GM18507 (cell line): ENCODE measurements at regions not wholly inside any gene's neighbourhood (a gene's known extent, or its start where the extent isn't known, plus 50 kb on each side); places are given as distances from the start of the nearest gene placed in this dataset.
"Not testable (repeated sequence)": the region's sequence is repeated elsewhere in the genome, so short reads cannot be mapped to it uniquely, and the experiment has no call there.

Experiments used
- DNase-seq: peaks from one replicate; pipeline ENCODE4 v3.0.0; 2011; ENCODE audit warnings: low read depth; ENCODE audit not compliant: insufficient read length; ENCODE audit errors: extremely low spot score
- FAIRE-seq: peaks from 2 replicates; lab custom pipeline; 2011; peaks lifted over from hg19 to GRCh38; lab: Jason Lieb, UNC

- no peak for DNase-seq
- FAIRE-seq, result no peak
These were observed 296.6 kb upstream of the TNC start for GRCh38 chr9:115414561-115414960.

GRCh38 chr9:115415450-115415849, 297.5 kb upstream of the TNC start:
- DNase-seq (no peak), FAIRE-seq (peak; percentile 18)

DNA sequence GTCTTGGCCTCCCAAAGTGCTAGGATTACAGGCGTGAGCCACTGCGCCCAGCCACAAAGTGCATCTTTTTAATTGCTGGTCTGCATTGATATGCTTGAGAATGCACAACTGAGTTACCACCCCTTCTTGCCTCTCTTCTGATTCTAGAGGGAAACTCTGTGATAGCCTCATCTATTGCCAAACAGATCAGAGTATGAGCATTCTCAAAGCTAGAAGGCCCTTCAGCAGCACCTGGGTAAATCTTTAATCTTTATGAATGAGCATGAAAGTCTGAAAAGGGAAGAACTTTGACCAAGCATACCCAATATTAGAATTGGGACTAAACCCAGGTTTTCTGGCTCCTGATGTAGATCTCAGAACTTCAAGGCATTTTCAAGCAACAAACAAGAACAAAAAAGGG, 298.3 kb upstream of the TNC start:
- no peak for DNase-seq
- FAIRE-seq, result peak; percentile 56

DNA sequence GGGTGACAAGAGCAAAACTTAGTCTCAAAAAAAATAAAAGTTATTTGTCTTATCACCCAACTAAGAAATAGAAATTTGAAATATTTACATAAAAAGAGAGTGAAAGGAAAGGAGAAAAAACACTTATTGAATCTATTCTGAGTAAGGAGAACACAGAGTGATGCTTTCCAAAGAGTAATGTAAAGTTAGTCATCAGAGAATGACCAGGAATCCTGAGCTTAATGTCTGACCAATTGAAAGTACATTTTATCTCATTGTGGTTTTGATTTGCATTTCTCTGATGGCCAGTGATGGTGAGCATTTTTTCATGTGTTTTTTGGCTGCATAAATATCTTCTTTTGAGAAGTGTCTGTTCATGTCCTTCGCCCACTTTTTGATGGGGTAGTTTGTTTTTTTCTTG, 300.2 kb upstream of the TNC start:
- DNase-seq, FAIRE-seq: not testable (repeated sequence)

- DNase-seq (no peak), FAIRE-seq (no peak)
These were observed 305.0 kb upstream of the TNC start for GRCh38 chr9:115422932-115423440.

DNA sequence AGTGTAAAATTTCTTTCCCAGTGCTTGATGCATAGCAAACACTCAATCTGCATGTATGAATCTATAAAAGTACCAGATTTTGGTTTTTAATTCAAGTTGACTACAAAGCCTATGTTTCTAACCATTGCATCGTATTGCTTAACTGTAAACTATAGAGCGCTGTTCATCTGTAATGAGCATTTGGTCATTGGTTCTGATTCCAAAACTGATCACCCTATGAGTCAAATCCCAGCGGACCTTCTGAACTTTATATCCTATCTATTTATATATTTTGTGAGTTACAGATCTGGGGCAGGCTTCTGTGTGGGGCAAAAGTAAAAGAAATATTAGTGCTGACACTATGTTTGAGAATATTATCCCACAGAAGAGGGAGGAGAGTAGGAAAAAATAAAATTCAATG, 305.7 kb upstream of the TNC start:
- no peak for FAIRE-seq
- DNase-seq, result no peak

DNA sequence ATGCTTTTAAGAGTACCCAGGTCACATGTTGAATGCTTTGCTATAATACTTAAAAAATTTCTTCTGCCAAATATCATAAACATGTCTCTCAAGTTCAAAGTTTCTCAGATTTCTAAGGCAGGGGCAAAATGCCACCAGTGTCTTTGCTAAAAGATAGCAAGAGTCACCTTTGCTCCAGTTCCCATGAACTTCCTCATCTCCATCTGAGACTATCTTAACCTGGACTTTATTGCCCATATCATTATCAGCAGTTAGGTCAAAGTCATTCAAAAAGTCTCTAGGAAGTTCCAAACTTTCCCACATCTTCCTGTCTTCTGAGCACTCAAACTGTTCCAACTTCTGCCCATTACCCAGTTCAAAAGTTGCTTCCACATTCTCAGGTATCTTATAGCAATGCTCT, 307.6 kb upstream of the TNC start:
- FAIRE-seq, result no peak
- DNase-seq, result no peak

GRCh38 chr9:115437418-115437817, 319.5 kb upstream of the TNC start:
- no peak for DNase-seq
- FAIRE-seq, result no peak

- DNase-seq (no peak), FAIRE-seq (no peak)
These were observed 321.7 kb upstream of the TNC start for GRCh38 chr9:115439641-115440040.

- DNase-seq, result no peak
- FAIRE-seq, result no peak
These were observed 324.1 kb upstream of the TNC start for GRCh38 chr9:115442054-115442453.

DNA sequence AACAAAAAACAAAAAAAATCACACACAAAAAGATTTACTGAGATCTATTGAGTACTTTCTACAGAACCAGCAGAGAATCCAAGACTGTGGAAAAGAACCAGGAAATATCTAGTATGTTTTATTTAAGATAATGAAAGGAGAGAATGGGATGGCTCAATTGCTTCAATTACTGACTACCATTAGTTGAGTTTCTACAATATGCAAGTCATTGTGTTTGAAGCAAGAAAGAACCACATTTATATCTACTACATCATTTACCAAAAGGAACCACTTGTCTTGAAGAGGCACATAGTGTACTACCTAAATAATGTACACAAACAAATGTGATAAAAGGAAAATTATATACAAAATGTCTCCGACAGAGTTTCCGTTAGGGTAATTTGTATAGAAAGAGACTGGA, 325.9 kb upstream of the TNC start:
- no peak for FAIRE-seq
- DNase-seq, result no peak

DNA sequence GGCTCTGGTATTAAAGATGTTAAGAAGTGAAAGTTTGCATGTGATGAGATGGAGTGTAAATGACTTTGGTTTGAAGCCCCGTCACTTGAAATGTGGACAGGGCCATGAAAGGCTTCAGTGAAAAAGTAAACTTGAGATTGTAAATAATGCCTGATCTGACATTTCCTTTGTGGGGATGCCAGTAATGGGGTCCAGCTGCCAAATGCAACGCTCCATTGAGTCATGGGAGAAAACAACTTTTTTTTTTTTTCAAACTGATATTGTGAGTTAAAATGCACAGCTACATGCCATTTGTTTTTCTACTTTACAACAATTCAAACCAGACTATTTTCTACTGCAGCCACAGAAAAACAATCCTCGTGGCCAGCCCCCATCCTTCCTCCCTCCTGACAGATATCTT, 327.0 kb upstream of the TNC start:
- FAIRE-seq, result no peak

GRCh38 chr9:115445655-115446054, 327.7 kb upstream of the TNC start:
- no peak for FAIRE-seq

More for the DNA sequence above, 327.0 kb upstream of the TNC start:
- DNase-seq, result no peak

GRCh38 chr9:115456515-115456914, 338.6 kb upstream of the TNC start:
- no peak for DNase-seq
- FAIRE-seq, result no peak

More at GRCh38 chr9:115445655-115446054, 327.7 kb upstream of the TNC start:
- no peak for DNase-seq

DNA sequence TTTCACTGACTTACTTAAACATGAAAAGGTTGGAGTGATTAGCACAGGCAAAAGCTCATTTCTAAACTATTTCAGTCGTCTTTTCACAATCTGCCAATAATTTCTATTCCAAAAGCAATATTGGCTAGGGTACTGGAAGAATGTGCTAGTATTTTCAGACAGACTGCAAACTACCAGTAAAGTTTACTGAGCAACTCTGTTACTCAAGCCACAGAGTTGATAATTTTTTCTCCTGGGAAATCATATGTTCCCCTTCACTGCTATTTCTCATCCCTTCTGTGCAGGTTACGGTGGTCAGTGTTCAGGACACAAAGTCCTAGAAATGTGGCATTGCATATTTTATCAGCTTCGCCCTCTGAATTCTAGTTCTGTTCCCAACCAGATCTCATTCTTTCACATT, 343.3 kb upstream of the TNC start:
- no peak for FAIRE-seq
- DNase-seq, result no peak

DNA sequence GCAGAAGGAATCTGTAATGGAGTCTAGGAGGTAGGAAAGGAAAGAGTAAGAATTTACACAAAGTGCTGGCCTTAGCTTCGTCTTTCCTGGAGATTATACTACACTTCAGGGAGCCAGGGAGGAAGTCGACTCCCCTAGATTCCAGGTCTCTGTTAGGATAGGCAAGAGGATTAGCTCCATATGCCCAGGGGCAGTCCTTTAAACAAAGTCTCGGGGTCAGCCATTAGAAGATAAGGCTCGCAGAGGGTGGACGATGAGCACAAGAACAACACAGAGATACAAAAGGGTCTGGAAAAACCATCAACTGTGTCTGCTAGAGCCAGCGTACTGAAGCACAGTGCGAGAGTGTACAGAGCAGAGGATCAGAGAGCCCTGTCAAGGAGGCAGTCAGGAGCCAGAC, 344.7 kb upstream of the TNC start:
- DNase-seq (no peak), FAIRE-seq (no peak)

GRCh38 chr9:115466756-115467155, 348.8 kb upstream of the TNC start:
- no peak for FAIRE-seq

GRCh38 chr9:115469841-115470240, 351.9 kb upstream of the TNC start:
- FAIRE-seq, result no peak

More at GRCh38 chr9:115466756-115467155, 348.8 kb upstream of the TNC start:
- no peak for DNase-seq

GRCh38 chr9:115473032-115473431, 355.1 kb upstream of the TNC start:
- DNase-seq, FAIRE-seq: not testable (repeated sequence)

More at GRCh38 chr9:115469841-115470240, 351.9 kb upstream of the TNC start:
- no peak for DNase-seq

GRCh38 chr9:115481769-115482168, 363.8 kb upstream of the TNC start:
- DNase-seq, result no peak

GRCh38 chr9:115482747-115483146, 364.8 kb upstream of the TNC start:
- FAIRE-seq (no peak), DNase-seq (no peak)

More at GRCh38 chr9:115481769-115482168, 363.8 kb upstream of the TNC start:
- FAIRE-seq, result no peak

DNA sequence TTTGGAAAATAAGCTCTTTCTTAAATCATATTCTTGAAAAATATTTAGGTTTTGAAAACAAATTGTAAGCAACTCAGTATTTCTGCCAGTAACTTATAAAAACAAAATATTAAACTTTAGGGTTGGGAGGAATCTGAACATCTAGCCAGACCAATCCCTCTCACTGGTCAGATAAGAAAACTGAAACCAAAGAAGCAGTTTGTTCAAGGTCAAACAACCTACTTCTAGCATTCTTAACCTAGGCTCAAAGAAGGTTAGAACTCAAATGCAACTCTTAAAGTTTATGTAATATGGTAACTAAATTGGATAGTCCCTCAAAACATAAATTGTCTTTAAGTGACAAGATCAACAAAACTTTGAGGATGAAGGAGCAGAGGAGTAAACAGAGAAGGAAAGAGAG, 374.9 kb upstream of the TNC start:
- FAIRE-seq (no peak), DNase-seq (no peak)
